ENCODE measurements at regions not wholly inside any gene's neighbourhood (a gene's known extent, or its start where the extent isn't known, plus 50 kb on each side); places are given as distances from the start of the nearest gene placed in this dataset.

- peak in 1 of 3 donors; percentile 77 for DNase-seq
Measured at GRCh38 chr12:114253976-114254778, 151.8 kb downstream of the TBX5 start.

- DNase-seq: no peak
Measured at GRCh38 chr12:114248527-114248926, 157.4 kb downstream of the TBX5 start.

- DNase-seq: no peak
Measured at GRCh38 chr12:114245555-114245954, 160.4 kb downstream of the TBX5 start.

DNA sequence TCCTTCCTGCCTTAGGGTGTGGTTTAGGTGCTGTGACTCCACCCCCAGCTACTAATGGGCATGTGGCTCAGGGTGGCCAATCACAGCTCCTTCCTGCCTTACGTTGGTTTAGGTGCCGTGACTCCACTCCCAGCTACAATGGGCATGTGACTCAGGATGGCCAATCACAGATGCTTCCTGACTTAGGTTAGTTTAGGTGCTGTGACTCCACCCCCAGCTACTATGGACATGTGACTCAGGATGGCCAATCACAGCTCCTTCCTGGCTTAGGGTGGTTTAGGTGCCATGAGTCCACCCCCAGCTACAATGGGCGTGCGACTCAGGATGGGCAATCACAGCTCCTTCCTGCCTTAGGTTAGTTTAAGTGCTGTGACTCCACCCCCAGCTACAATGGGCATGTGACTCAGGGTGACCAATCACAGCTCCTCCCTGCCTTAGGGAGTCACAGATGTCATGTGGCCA lies 163.9 kb downstream of the TBX5 start:
- no peak for DNase-seq

- DNase-seq: no peak
Measured at GRCh38 chr12:114240288-114240687, 165.7 kb downstream of the TBX5 start.

DNA sequence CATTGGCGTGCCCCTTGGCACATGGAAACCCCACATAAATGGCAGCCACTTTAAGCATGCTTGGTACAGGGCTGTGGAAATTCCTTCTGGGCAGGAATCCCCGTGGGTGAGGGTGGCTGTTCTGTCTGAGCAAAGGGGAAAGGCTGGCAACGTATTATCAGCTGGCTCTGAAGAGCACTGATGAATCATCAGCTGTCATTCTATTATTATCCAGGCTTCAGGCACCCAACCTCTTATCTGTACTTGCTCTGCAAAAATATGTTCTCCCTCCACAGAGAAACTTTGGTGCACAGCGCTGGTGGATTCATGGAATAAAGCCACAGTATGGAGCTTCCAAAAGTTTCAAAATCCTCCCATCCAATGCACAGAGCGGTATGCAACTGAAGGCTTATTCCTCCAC lies 167.1 kb downstream of the TBX5 start:
- DNase-seq: peak in 1 of 3 donors; percentile 23

DNA sequence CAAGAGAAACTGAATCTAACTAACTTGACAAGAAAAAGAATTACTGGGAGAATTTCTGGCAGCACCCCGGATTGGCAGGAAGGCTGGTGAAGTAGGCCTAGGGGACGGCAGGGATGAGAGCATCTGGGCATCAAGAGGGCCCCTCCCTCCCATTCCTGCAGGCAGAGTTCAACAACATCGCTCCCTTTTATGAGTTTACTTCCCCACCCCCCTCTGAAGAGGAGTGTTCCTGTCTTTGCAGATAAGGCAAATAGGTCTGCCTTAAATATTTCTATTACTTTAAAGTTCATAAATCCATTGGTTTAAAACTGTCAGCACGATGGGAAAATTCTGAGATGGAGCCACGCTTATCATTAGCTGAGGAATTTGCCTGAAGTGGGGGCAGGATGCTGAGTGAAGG lies 168.7 kb downstream of the TBX5 start:
- no peak for DNase-seq

GRCh38 chr12:114232187-114232586 lies 173.8 kb downstream of the TBX5 start:
- no peak for DNase-seq

GRCh38 chr12:114229150-114229549 lies 176.8 kb downstream of the TBX5 start:
- no peak for DNase-seq

DNA sequence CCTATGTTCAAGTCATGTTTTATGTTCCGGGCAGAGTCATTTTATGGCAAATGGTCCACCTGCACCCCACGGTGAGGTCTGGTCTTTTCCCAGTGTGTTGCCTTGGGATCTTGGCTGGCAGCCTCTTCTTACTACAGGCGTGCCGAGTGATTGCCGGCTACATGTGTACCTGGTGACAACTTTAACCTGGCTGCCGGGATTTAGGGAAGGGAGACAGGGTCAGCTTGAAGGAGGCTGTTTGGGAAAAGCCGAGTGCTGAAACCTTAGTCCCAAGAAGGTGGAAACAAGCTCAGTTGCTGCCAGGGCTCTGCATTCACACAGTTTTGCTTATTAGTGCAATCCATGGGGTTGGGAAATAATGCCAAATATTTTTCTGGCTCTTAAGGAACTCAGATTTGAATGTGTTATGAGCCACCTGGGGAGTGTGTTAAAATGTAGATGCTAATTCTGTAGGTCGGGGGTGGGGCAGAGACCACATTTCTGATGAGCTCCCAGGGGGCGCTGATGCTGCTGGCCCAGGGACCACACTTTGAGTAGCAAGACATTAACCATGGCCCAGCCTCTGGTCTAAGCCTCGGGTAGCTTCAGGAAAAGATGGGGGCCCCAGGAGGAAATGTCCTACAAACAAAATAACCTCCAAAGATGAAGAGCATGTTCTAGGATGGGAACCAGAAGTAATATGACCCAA lies 179.6 kb downstream of the TBX5 start:
- no peak for DNase-seq

DNA sequence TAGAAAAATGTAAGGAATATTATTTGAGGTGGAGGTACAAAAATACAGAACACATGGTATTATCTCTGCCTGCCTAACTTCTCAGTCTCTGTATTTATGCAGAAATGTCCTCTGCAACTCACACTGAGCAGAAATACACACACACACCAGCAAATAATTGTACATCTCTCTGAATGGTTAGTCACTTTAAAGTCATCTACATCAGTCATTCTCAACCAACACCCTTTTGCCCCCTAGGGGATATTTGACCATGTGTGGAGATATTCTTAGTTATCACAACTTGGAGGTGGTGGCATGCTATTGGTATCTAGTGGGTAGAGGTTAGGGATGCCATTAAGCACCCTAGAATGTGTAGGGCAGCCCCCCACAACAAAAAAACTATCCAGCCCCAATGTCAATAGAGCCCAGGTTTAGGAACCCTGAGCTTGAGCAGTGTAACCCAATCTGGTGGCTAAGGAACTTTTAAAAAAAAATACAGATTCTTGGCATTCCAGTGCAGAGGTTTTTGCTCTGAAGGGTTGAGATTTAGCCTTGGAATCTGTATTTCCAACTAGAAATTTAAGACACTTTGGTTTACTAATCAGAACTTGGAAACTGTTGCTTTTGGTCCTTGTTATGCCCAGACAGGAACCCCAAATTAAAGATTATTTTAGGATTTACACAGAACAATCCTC lies 183.8 kb downstream of the TBX5 start:
- DNase-seq: no peak

DNA sequence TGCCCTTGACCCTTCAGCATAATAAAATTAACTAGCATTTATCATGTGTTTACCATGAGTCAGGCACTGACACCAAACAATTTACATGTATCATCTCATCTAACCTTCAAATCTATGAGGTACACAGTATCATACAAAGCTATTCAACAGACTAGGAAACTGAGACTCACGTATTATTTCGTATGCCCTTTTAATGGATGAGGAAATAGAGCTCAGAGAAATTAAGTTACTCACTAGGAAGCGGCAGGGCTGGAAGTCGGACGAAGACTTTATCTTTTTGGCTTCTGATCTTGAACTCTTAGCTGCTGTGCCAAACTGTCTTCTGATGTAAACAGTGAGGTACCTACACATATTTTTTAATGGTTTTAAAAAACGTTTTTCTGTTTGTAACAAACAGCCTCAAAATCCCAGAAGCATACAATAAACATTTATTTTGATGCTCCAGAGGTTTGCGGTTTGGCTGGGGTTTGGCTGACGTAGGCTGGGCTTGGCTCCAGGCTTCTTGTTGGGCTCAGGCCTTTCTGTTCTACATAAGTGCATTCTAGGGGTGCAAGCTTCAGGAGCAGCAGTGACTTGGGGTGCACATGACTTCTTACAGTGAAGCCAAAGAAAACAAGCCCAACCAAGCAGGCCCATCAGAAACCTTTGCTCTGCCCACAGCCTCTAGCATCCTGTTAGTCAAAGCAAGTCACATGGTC lies 184.7 kb downstream of the TBX5 start:
- DNase-seq: peak in 1 of 3 donors; percentile 55

- DNase-seq: no peak
Measured at GRCh38 chr12:114220311-114220710, 185.6 kb downstream of the TBX5 start.

DNA sequence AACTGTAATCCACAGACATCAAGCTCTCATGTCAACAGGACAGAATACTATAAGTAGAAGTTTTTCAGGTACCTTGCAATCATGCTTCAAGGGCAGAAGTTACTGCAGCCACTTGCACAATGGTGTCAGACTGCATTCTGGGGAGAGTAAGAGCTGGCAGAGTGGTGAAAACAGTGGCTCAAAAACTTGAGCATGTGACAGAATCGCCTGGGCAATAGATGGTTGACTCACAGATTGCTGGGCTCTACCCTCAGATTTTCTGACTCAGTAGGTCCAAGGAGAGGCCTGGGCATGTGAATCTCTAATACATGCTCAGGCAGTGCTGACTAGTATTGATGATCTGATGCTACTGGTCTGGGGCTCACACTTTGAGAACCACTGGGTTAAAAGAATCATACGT lies 187.8 kb downstream of the TBX5 start:
- DNase-seq: no peak

GRCh38 chr12:114215746-114216145 lies 190.2 kb downstream of the TBX5 start:
- peak in 1 of 3 donors; percentile 57 for DNase-seq

DNA sequence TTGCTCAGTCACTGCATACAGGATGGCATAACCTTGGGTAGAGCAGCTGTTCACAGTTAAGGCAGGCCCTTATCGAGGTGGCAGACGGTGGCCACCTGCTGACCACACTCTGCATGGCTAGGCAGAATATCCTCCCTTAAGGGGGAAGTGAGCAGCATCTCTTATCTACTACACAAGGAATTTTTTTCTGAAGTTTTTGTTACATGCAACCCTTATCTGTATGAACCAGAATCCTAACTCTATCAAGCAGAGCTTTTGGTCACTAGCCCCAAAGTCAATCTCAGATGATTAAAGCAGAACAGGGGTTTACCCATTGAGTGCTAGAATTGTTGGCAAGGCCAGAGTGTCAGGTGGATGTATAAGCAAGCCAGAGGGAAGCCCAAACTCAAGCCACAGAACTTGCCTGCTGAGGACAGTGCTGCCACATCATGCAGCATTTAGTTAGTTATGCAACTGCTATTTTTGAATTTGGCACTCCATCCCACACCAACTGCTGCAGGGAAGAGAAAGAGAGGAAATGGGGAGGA lies 192.8 kb downstream of the TBX5 start:
- no peak for DNase-seq

DNA sequence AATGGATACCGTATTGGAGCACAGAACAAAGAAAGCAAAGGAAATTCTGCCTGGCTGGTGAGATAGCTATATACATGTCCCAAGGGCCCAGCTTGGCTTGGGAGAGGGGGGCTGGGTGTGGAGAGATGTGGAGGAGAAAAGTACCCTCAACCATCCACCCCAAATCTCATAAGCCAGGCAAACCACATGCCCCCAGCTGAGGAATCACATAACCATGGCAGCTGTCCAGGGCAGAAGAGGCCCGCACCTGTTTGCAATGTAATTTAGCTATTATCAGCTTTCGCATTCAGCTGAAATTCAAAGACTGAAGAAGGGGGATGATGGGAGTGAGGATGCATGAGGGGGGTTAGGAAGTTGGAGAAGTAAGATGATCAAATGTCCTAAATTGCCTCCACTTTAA lies 196.1 kb downstream of the TBX5 start:
- DNase-seq: no peak

GRCh38 chr12:114206525-114206924 lies 199.4 kb downstream of the TBX5 start:
- no peak for DNase-seq

- DNase-seq: no peak
Measured at GRCh38 chr12:114201794-114202193, 204.2 kb downstream of the TBX5 start.

DNA sequence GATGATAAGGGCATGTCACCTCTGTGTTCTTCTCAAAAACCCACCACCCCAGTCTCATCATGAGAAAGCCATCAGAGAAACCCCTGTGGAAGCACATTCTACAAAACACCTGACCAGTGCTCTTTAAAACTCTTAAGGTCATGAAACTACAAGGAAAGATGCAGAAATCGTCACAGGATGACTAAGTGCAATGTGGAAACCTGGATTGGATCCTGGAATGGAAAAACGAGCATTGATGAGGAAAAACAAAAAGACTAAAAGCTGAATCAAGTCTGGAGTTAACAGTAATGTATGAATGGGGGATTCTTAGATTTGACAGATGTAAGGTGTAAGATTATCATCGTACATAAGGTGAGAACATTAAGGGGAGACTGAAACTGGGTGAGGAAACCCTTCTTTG lies 211.0 kb downstream of the TBX5 start:
- peak in 1 of 3 donors; percentile 45 for DNase-seq

DNA sequence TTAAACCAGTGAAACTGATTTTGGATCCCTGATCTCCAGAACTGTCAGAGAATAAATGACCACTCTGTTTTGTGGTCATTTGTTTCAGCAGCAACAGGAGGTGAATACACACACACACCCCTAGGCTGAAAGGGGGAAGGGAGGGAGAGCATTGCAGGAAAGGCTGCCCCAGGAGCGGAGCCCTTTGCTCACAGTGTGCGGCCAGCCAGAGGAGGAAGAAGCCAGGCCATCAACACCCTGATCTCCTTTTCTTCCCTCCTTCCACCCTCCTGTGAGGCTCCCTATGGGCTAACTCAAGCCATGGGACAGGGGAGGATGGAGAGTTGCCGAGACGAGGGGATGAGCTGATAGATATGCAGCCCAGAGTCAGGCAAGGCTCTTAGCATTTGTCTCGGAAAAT lies 211.9 kb downstream of the TBX5 start:
- no peak for DNase-seq

- DNase-seq: no peak
Measured at GRCh38 chr12:114193474-114193873, 212.5 kb downstream of the TBX5 start.

Measured in muscle of back (tissue), 3 donors.